Breast epithelium (tissue), 4 donors: ENCODE measurements at regions not wholly inside any gene's neighbourhood (a gene's known extent, or its start where the extent isn't known, plus 50 kb on each side); places are given as distances from the start of the nearest gene placed in this dataset.

ENCODE experiments used
- DNase-seq, 2 donors: peaks; one replicate each; pipeline ENCODE4 v3.0.0-alpha.2; 2019; ENCODE audit warnings: low spot score in 2 of 2
- H3K27ac ChIP-seq, 2 donors: fragments of 200-600 bp; sonication (generic) in 1 of 2; one replicate each; pipeline ENCODE4 v1.5.1; 2016 to 2019; ENCODE audit warnings: mild to moderate bottlenecking in 1 of 2
- H3K27me3 ChIP-seq, 2 donors: fragments of 200-600 bp; sonication (generic) in 1 of 2; one replicate each; pipeline versions ENCODE4 v1.5.1 to v1.6.0; 2017 to 2019; ENCODE audit warnings: control low read depth in 1 of 2, mild to moderate bottlenecking in 1 of 2
- H3K36me3 ChIP-seq: fragments of 200-600 bp; one replicate; pipeline ENCODE4 v1.5.1; 2019
- H3K4me1 ChIP-seq, 2 donors: fragments of 200-600 bp; sonication (generic); one replicate each; pipeline ENCODE4 v1.5.1; 2016 to 2019; ENCODE audit warnings: control low read depth in 1 of 2
- H3K4me3 ChIP-seq, 3 donors: fragments of 200-600 bp; sonication (generic); 1 replicate in 2 of 3; 2 replicates in 1 of 3; pipeline ENCODE4 v1.5.1; 2016 to 2019; ENCODE audit warnings: mild to moderate bottlenecking in 3 of 3, moderate library complexity in 2 of 3
- H3K9me3 ChIP-seq, 2 donors: fragments of 200-600 bp; sonication (generic) in 1 of 2; one replicate each; pipeline ENCODE4 v1.5.1; 2016 to 2019; ENCODE audit warnings: control low read depth in 1 of 2
- POLR2A ChIP-seq: fragments of 450-650 bp; IDR thresholded peaks from one replicate; pipeline ENCODE4 v1.6.1; 2016; ENCODE audit warnings: antibody characterized with exemption, mild to moderate bottlenecking, moderate library complexity
- POLR2AphosphoS5 ChIP-seq, 3 donors: sonication (generic); formaldehyde crosslinking; IDR thresholded peaks; one replicate each; pipeline ENCODE4 v1.6.1; 2017; ENCODE audit warnings: antibody characterized with exemption in 3 of 3
- intact Hi-C: fragments of 100-400 bp; cut with DNase I; formaldehyde crosslinking; loops from one replicate; pipeline ENCODE4 v1.15.1; 2023; ENCODE audit warnings: low total_unique reads
- TF ChIP-seq, protein P1 (sequence below), 3 donors: fragments of 450-650 bp; IDR thresholded peaks; one replicate each; pipeline ENCODE4 v1.5.1; 2016 to 2017; ENCODE audit warnings: antibody characterized with exemption in 3 of 3, mild to moderate bottlenecking in 3 of 3, moderate library complexity in 3 of 3

DNA sequence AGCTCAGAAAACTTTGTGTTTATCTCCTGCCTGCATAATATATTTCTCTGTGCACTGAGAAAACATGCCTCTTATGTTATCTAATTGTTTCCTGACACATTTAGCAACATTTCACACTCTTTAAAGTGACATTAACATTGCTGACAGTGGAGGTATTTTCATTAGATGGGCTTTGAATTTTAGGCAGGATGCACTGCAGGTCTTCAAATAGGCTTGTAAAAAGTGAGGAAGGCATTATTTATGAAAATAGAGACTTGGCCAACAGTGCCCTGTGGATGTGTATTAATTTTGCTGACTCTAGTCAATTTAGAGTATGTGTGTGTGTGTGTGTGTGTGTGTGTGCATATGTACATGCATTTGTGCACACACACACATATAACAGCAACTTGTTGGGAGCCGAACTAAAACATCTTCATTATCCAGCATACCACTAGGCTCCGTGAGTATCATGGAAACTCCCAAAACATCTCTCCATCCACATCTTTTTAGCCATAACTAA lies 429.5 kb upstream of the WWC1 start:
- no peak overlapping the region for H3K27ac ChIP-seq
- intact Hi-C loops, result no loop called here
- no peaks in the 10 kb centered on the region for H3K36me3 ChIP-seq
- DNase-seq, result no peak
- no peaks in the 10 kb centered on the region for H3K4me1 ChIP-seq
- no peak for TF ChIP-seq POLR2AphosphoS5 (IDR thresholded peaks at IDR 0.05)
- no peak for TF ChIP-seq POLR2A
- TF ChIP-seq, protein P1, sequence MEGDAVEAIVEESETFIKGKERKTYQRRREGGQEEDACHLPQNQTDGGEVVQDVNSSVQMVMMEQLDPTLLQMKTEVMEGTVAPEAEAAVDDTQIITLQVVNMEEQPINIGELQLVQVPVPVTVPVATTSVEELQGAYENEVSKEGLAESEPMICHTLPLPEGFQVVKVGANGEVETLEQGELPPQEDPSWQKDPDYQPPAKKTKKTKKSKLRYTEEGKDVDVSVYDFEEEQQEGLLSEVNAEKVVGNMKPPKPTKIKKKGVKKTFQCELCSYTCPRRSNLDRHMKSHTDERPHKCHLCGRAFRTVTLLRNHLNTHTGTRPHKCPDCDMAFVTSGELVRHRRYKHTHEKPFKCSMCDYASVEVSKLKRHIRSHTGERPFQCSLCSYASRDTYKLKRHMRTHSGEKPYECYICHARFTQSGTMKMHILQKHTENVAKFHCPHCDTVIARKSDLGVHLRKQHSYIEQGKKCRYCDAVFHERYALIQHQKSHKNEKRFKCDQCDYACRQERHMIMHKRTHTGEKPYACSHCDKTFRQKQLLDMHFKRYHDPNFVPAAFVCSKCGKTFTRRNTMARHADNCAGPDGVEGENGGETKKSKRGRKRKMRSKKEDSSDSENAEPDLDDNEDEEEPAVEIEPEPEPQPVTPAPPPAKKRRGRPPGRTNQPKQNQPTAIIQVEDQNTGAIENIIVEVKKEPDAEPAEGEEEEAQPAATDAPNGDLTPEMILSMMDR (IDR thresholded peaks at IDR 0.05), result no peak
- H3K4me3 ChIP-seq, result no peak overlapping the region
- H3K9me3 ChIP-seq, result no peaks in the 10 kb centered on the region
- no peaks in the 10 kb centered on the region for H3K27me3 ChIP-seq

DNA sequence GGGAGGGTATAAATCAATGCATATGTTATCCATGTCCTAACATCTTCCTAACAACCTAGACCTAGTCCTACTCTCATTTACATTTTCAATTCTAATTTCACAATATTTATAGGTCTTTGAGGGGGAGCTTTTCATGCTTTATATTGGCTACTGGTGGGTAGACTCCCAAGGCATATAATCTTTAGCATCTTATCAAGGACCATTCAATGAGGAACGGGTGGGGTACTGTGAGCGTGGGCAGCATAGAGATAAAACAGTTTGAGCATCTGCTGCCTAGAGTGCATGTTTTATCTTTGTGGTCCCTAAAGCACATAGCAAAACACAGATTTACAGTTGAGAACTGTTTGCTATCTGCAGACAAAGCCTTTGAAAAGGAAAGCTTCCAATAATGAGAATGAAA lies 427.6 kb upstream of the WWC1 start:
- no peaks in the 10 kb centered on the region for H3K4me1 ChIP-seq
- H3K9me3 ChIP-seq, result no peaks in the 10 kb centered on the region
- H3K27me3 ChIP-seq, result no peaks in the 10 kb centered on the region
- H3K4me3 ChIP-seq, result no peak overlapping the region
- no peak overlapping the region for H3K27ac ChIP-seq
- H3K36me3 ChIP-seq, result no peaks in the 10 kb centered on the region
- no peak for DNase-seq
- TF ChIP-seq POLR2A, result no peak
- TF ChIP-seq, protein P1 (IDR thresholded peaks at IDR 0.05), result no peak
- TF ChIP-seq POLR2AphosphoS5 (IDR thresholded peaks at IDR 0.05), result no peak
- intact Hi-C loops, result no loop called here

DNA sequence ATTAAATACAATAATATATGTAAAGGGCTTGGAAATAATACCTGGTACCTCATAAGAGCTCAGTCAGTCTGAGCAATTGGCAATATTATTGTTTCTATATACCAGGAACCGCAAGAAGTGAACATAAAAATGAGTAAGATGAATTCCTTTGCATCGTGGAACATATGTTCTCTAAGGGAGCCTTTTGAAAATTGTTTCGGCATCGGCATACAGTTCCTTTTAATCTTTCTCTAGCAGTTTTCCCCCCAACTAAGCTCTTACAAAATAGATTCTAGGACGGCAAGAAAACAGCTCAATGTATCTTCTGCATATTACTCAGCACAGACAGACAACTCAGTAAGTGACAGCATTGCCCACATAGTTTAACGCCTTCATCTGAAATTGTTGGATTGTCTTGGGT lies 426.6 kb upstream of the WWC1 start:
- intact Hi-C loops, result no loop called here

DNA sequence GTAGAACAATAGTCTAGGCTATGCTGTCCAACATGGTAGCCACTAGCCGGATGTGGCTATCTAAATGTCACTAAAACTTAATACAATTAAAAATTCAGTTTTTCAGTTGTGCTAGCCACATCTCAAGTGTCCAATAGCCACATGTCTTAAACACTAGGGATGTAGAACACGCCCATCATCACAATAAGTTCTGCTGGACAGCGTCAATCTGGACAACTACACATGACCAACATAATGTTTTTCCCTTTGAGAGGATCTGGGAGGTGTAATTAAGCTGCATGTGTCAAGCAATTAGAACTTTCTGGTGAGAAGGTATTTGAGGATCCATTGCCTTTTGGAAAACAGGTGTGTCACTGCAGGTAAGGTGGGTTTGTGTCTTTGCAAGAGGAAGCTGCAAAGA lies 424.6 kb upstream of the WWC1 start:
- Histone ChIP-seq H3K36me3 (no peaks in the 10 kb centered on the region), H3K27me3 (no peaks in the 10 kb centered on the region), H3K4me1 (no peaks in the 10 kb centered on the region), H3K4me3 (no peak overlapping the region), H3K9me3 (no peaks in the 10 kb centered on the region), H3K27ac (no peak overlapping the region)
- TF ChIP-seq, protein P1 (IDR thresholded peaks at IDR 0.05), result no peak
- TF ChIP-seq POLR2AphosphoS5 (IDR thresholded peaks at IDR 0.05), result no peak
- TF ChIP-seq POLR2A, result no peak
- DNase-seq, result no peak
- intact Hi-C loops, result no loop called here

More for the DNA sequence above, 426.6 kb upstream of the WWC1 start:
- no peaks in the 10 kb centered on the region for H3K4me1 ChIP-seq
- no peaks in the 10 kb centered on the region for H3K36me3 ChIP-seq
- no peaks in the 10 kb centered on the region for H3K27me3 ChIP-seq
- TF ChIP-seq, protein P1 (IDR thresholded peaks at IDR 0.05), result no peak
- no peak for TF ChIP-seq POLR2A
- no peak for TF ChIP-seq POLR2AphosphoS5 (IDR thresholded peaks at IDR 0.05)
- no peak overlapping the region for H3K4me3 ChIP-seq
- no peak overlapping the region for H3K27ac ChIP-seq
- DNase-seq, result no peak
- no peaks in the 10 kb centered on the region for H3K9me3 ChIP-seq

DNA sequence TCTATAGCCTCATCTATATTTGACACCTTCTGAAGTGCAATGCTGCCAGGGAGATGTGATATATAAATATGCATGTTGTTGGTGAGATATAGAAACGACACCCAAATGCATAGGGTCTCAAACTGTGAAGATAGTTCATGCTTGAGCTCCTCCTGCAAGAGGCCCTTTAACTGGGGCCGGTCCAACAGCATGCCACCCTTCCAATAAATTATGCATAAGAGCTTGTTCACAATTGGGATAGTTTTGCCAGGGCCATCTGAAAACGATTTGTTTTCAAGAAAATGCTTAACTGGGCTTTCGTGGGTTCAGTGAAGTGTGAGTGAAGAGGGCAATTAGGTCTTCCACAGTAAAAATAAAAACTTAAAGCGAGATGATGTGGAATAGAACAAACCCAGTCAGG lies 424.2 kb upstream of the WWC1 start:
- no peaks in the 10 kb centered on the region for H3K4me1 ChIP-seq
- intact Hi-C loops, result no loop called here
- H3K36me3 ChIP-seq, result no peaks in the 10 kb centered on the region
- H3K27me3 ChIP-seq, result no peaks in the 10 kb centered on the region
- H3K4me3 ChIP-seq, result no peak overlapping the region
- no peak overlapping the region for H3K27ac ChIP-seq
- no peaks in the 10 kb centered on the region for H3K9me3 ChIP-seq
- no peak for DNase-seq
- TF ChIP-seq, protein P1 (IDR thresholded peaks at IDR 0.05), result no peak
- TF ChIP-seq POLR2AphosphoS5 (IDR thresholded peaks at IDR 0.05), result no peak
- TF ChIP-seq POLR2A, result no peak
